WTC11 (cell line): ENCODE measurements at regions not wholly inside any gene's neighbourhood (a gene's known extent, or its start where the extent isn't known, plus 50 kb on each side); places are given as distances from the start of the nearest gene placed in this dataset.

Source experiments
- ATAC-seq: fragments of 200-7000 bp; cut with Tn5 transposase; 2 replicates; pipeline ENCODE4 v1.10.0; 2021; ENCODE audit warnings: mild to moderate bottlenecking, moderate library complexity
- CTCF ChIA-PET: fragments of 300-600 bp; sonication (Branson Sonifier 250); formaldehyde crosslinking; loops from one replicate; lab custom pipeline; 2021; ENCODE audit warnings: antibody characterized with exemption; lab: Charles Lee
- POLR2A ChIA-PET: fragments of 350-600 bp; sonication (Branson Sonifier 250); formaldehyde crosslinking; loops from one replicate; lab custom pipeline; 2021; ENCODE audit warnings: antibody characterized with exemption; lab: Charles Lee
- DNase-seq: peaks from one replicate; pipeline ENCODE4 v3.0.0; 2021; ENCODE audit warnings: low spot score
- H3K27ac Mint-ChIP-seq: 2 replicates; pipeline ENCODE4 v1.8.0; 2021; ENCODE audit warnings: mixed read lengths
- H3K27me3 Mint-ChIP-seq: 2 replicates; pipeline ENCODE4 v1.8.0; 2021; ENCODE audit warnings: low read depth, mild to moderate bottlenecking, moderate library complexity, mixed read lengths
- H3K36me3 Mint-ChIP-seq: 2 replicates; pipeline ENCODE4 v1.8.0; 2021; ENCODE audit warnings: mixed read lengths
- H3K4me1 Mint-ChIP-seq: 2 replicates; pipeline ENCODE4 v1.8.0; 2022; ENCODE audit warnings: mixed read lengths
- H3K4me3 Mint-ChIP-seq: 2 replicates; pipeline ENCODE4 v1.8.0; 2021; ENCODE audit warnings: mild to moderate bottlenecking, moderate library complexity, mixed read lengths
- H3K9me3 Mint-ChIP-seq: 2 replicates; pipeline ENCODE4 v1.8.0; 2021; ENCODE audit warnings: mixed read lengths
- AR ChIP-seq: fragments of 250-450 bp; sonication (Bioruptor Pico); IDR thresholded peaks from 2 replicates; pipeline ENCODE4 v1.9.0; 2021; ENCODE audit warnings: mild to moderate bottlenecking
- ATF3 ChIP-seq: sonication (generic); formaldehyde crosslinking; conservative IDR thresholded peaks from 2 replicates; pipeline ENCODE4 v1.8.1; 2022; ENCODE audit warnings: mild to moderate bottlenecking, missing genetic modification reagents
- CDX4 ChIP-seq: fragments of 250-450 bp; sonication (Bioruptor Pico); IDR thresholded peaks from 2 replicates; pipeline ENCODE4 v1.9.0; 2021; ENCODE audit warnings: moderate library complexity, mild to moderate bottlenecking, inconsistent platforms, borderline replicate concordance
- ERG ChIP-seq: fragments of 250-450 bp; sonication (Bioruptor Pico); IDR thresholded peaks from 2 replicates; pipeline ENCODE4 v1.8.0; 2021; ENCODE audit warnings: mild to moderate bottlenecking
- ESRRA ChIP-seq: sonication (generic); formaldehyde crosslinking; IDR thresholded peaks from 2 replicates; pipeline ENCODE4 v1.8.1; 2022; ENCODE audit warnings: mild to moderate bottlenecking, missing genetic modification reagents, borderline replicate concordance
- FOXJ3 ChIP-seq: sonication (generic); formaldehyde crosslinking; IDR thresholded peaks from 2 replicates; pipeline ENCODE4 v1.9.0; 2021; ENCODE audit warnings: missing genetic modification reagents, mild to moderate bottlenecking, borderline replicate concordance
- FOXP1 ChIP-seq: sonication (generic); formaldehyde crosslinking; IDR thresholded peaks from 2 replicates; pipeline ENCODE4 v1.8.0; 2022; ENCODE audit warnings: missing genetic modification reagents, mild to moderate bottlenecking, moderate library complexity, borderline replicate concordance
- JAZF1 ChIP-seq: fragments of 250-450 bp; sonication (Bioruptor Pico); IDR thresholded peaks from 2 replicates; pipeline ENCODE4 v1.9.0; 2021; ENCODE audit warnings: moderate library complexity, mild to moderate bottlenecking, inconsistent platforms
- KAT7 ChIP-seq: sonication (generic); formaldehyde crosslinking; IDR thresholded peaks from 2 replicates; pipeline ENCODE4 v1.8.1; 2023; ENCODE audit warnings: missing genetic modification reagents, mild to moderate bottlenecking, borderline replicate concordance
- MYBL2 ChIP-seq: sonication (generic); formaldehyde crosslinking; IDR thresholded peaks from 2 replicates; pipeline ENCODE4 v1.8.1; 2023; ENCODE audit warnings: mild to moderate bottlenecking, moderate library complexity, missing genetic modification reagents
- NFYB ChIP-seq: sonication (generic); formaldehyde crosslinking; conservative IDR thresholded peaks from 2 replicates; pipeline ENCODE4 v1.8.0; 2022; ENCODE audit warnings: low read depth, missing genetic modification reagents
- OVOL2 ChIP-seq: fragments of 250-450 bp; sonication (Bioruptor Pico); IDR thresholded peaks from 2 replicates; pipeline ENCODE4 v1.9.0; 2021; ENCODE audit warnings: mild to moderate bottlenecking, borderline replicate concordance
- RELA ChIP-seq: sonication (generic); formaldehyde crosslinking; IDR thresholded peaks from 2 replicates; pipeline ENCODE4 v1.8.1; 2022; ENCODE audit warnings: missing genetic modification reagents, mild to moderate bottlenecking, borderline replicate concordance
- RORB ChIP-seq: fragments of 250-450 bp; sonication (Bioruptor Pico); IDR thresholded peaks from 2 replicates; pipeline ENCODE4 v1.9.0; 2021; ENCODE audit warnings: mild to moderate bottlenecking
- ZNF281 ChIP-seq: sonication (generic); formaldehyde crosslinking; IDR thresholded peaks from 2 replicates; pipeline ENCODE4 v1.8.0; 2023; ENCODE audit warnings: mild to moderate bottlenecking, missing genetic modification reagents
- ZNF423 ChIP-seq: fragments of 250-450 bp; sonication (Bioruptor Pico); IDR thresholded peaks from 2 replicates; pipeline ENCODE4 v2.1.2; 2022; ENCODE audit warnings: mild to moderate bottlenecking, moderate library complexity
- ZSCAN18 ChIP-seq: fragments of 250-450 bp; sonication (Bioruptor Pico); IDR thresholded peaks from 2 replicates; pipeline ENCODE4 v2.1.2; 2022; ENCODE audit warnings: mild to moderate bottlenecking, moderate library complexity

GRCh38 chr12:94749890-94750289 is 99.5 kb upstream of the TMCC3 start:
- ChIA-PET POLR2A (no interaction called here), CTCF (interaction anchor here (1.0 kb wide), 1 partner anchor 85 kb away, joined by 3 read pairs; no protein-coding TSS in a partner anchor)
- TF ChIP-seq ZSCAN18 (CRISPR knock-in tag): no peak
- no peak for TF ChIP-seq RORB (CRISPR knock-in tag)
- no peak for TF ChIP-seq ZNF281 (CRISPR knock-in tag)
- no peak for TF ChIP-seq ZNF423 (CRISPR knock-in tag)
- Mint-ChIP-seq H3K9me3 (peaks cover 3% of the 10 kb centered on the region; the same call in 1 of the 2 replicates), H3K27me3 (no peaks in the 10 kb centered on the region; the same call in 1 of the 2 replicates), H3K36me3 (no peaks in the 10 kb centered on the region), H3K27ac (no peak overlapping the region), H3K4me1 (no peaks in the 10 kb centered on the region), H3K4me3 (no peak overlapping the region)
- no peak for DNase-seq
- ATAC-seq: no peak

- Mint-ChIP-seq H3K9me3 (peaks cover 3% of the 10 kb centered on the region; the same call in 1 of the 2 replicates), H3K4me1 (no peaks in the 10 kb centered on the region), H3K27me3 (no peaks in the 10 kb centered on the region), H3K36me3 (no peaks in the 10 kb centered on the region), H3K4me3 (no peak overlapping the region), H3K27ac (no peak overlapping the region)
- ChIA-PET CTCF (interaction anchor here (1.0 to 1.4 kb wide), 2 partner anchors 39 to 85 kb away, joined by 3 read pairs; no protein-coding TSS in a partner anchor), POLR2A (no interaction called here)
- TF ChIP-seq AR (CRISPR knock-in tag) (no peak), NFYB (no peak), ATF3 (CRISPR knock-in tag) (no peak), RELA (CRISPR knock-in tag) (no peak), RORB (CRISPR knock-in tag) (no peak), ESRRA (CRISPR knock-in tag) (no peak), JAZF1 (CRISPR knock-in tag) (no peak), KAT7 (no peak), OVOL2 (no peak), FOXP1 (CRISPR knock-in tag) (no peak), CDX4 (CRISPR knock-in tag) (no peak), ERG (CRISPR knock-in tag) (no peak), FOXJ3 (CRISPR knock-in tag) (no peak), MYBL2 (no peak)
- DNase-seq (no peak), ATAC-seq (no peak)
Measured at GRCh38 chr12:94749455-94749854, 99.1 kb upstream of the TMCC3 start.
